ENCODE measurements at regions not wholly inside any gene's neighbourhood (a gene's known extent, or its start where the extent isn't known, plus 50 kb on each side); places are given as distances from the start of the nearest gene placed in this dataset.

- Histone ChIP-seq H3K79me2 (replicated peaks; ENCODE audit: insufficient read depth) (no peaks in the 10 kb centered on the region), H3K9me2 (ENCODE audit: insufficient read depth) (no peaks in the 10 kb centered on the region), H2AFZ (peak overlapping the region; percentile 83; the same call in 1 of the 2 replicates), H3K4me2 (no peak overlapping the region), H3K4me3 (no peak overlapping the region), H3K27ac (ENCODE audit: low read depth) (no peak overlapping the region), H3F3A (replicated peaks; ENCODE audit: low read depth) (no peaks in the 10 kb centered on the region), H3K27me3 (ENCODE audit: insufficient read depth) (no peaks in the 10 kb centered on the region), H4K20me1 (replicated peaks; ENCODE audit: insufficient read depth) (no peaks in the 10 kb centered on the region), H3K4me1 (ENCODE audit: insufficient read depth) (no peaks in the 10 kb centered on the region), H3K36me3 (ENCODE audit: insufficient read depth) (no peaks in the 10 kb centered on the region)
- Mint-ChIP-seq H3K4me3 (no peak overlapping the region), H3K36me3 (ENCODE audit: low read depth) (no peaks in the 10 kb centered on the region), H3K4me1 (peaks cover 3% of the 10 kb centered on the region; the same call in 2 of the 3 replicates), H3K9me3 (peaks cover 2% of the 10 kb centered on the region; the same call in 1 of the 3 replicates), H3K27ac (no peak overlapping the region), H3K27me3 (ENCODE audit: insufficient read depth, low read depth, poor library complexity) (no peaks in the 10 kb centered on the region)
- no peak for ATAC-seq
- no peak for DNase-seq (ENCODE audit: low spot score)
- no peak for TF ChIP-seq ZNF331 (CRISPR knock-in tag; IDR thresholded peaks at IDR 0.05; ENCODE audit: low read depth)
- TF ChIP-seq POLR2AphosphoS5 (IDR thresholded peaks at IDR 0.05; ENCODE audit: low read depth): no peak
- no peak for TF ChIP-seq JUNB (IDR thresholded peaks at IDR 0.05; ENCODE audit: unreplicated experiment)
- TF ChIP-seq ETS1 (IDR thresholded peaks at IDR 0.05): no peak
- no peak for TF ChIP-seq NANOG (IDR thresholded peaks at IDR 0.05; ENCODE audit: borderline replicate concordance)
- no peak for TF ChIP-seq ZNF114 (CRISPR knock-in tag; IDR thresholded peaks at IDR 0.05)
- TF ChIP-seq EZH2 (IDR thresholded peaks at IDR 0.05; ENCODE audit: low read depth, unreplicated experiment): no peak
- no peak for TF ChIP-seq CTCF (conservative IDR thresholded peaks at IDR 0.05; ENCODE audit: low read depth in 2 of 2)
- TF ChIP-seq STAT1 (IDR thresholded peaks at IDR 0.05; ENCODE audit: unreplicated experiment): no peak
- no peak for TF ChIP-seq ZNF462 (CRISPR knock-in tag; IDR thresholded peaks at IDR 0.05)
- TF ChIP-seq REST (IDR thresholded peaks at IDR 0.05; ENCODE audit: unreplicated experiment): no peak
- TF ChIP-seq EZH2phosphoT487 (IDR thresholded peaks at IDR 0.05; ENCODE audit: unreplicated experiment): no peak
- no peak for TF ChIP-seq CREB1 (CRISPR knock-in tag; IDR thresholded peaks at IDR 0.05; ENCODE audit: low read depth)
Observed at GRCh38 chr4:96407225-96407624, 567.3 kb downstream of the PDHA2 start.

Data from GM23338 (cell line).